ENCODE measurements at regions not wholly inside any gene's neighbourhood (a gene's known extent, or its start where the extent isn't known, plus 50 kb on each side); places are given as distances from the start of the nearest gene placed in this dataset.

DNA sequence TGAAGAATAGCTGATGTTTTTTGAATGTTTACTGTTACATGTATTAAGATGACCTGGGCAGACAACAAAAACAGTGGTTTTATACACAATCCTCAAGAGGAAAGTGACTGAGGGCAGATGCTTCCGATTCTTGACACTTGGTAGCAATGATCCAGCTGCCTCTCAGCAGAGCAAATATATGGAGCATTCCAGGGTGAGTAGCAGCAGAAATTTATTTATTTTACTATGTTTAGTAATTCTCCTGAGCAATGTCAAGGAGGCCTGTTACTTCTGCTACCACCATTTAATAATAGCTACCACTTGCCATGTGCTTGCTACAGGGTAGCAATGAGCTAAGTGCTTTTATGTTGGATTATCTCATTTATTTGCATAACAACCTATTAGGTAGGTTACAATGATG is 69.1 kb upstream of the NR3C1 start:
- Histone ChIP-seq H3K4me3 (ENCODE audit: low read length) (no peak overlapping the region), H4K20me1 (ENCODE audit: insufficient read depth, low read length) (no peaks in the 10 kb centered on the region), H3K9ac (ENCODE audit: low read length) (no peak overlapping the region), H3K9me3 (ENCODE audit: insufficient read depth, low read length) (no peaks in the 10 kb centered on the region), H3K27me3 (ENCODE audit: low read depth, low read length) (no peaks in the 10 kb centered on the region), H3K79me2 (ENCODE audit: low read length) (no peaks in the 10 kb centered on the region), H3K4me1 (ENCODE audit: low read length) (no peaks in the 10 kb centered on the region), H3K36me3 (replicated peaks; ENCODE audit: low read depth, low read length) (no peaks in the 10 kb centered on the region), H3K27ac (ENCODE audit: low read length) (no peak overlapping the region), H3K4me2 (ENCODE audit: low read length) (no peak overlapping the region), H2AFZ (ENCODE audit: low read depth, low read length) (no peak overlapping the region)
- TF ChIP-seq, protein P1, sequence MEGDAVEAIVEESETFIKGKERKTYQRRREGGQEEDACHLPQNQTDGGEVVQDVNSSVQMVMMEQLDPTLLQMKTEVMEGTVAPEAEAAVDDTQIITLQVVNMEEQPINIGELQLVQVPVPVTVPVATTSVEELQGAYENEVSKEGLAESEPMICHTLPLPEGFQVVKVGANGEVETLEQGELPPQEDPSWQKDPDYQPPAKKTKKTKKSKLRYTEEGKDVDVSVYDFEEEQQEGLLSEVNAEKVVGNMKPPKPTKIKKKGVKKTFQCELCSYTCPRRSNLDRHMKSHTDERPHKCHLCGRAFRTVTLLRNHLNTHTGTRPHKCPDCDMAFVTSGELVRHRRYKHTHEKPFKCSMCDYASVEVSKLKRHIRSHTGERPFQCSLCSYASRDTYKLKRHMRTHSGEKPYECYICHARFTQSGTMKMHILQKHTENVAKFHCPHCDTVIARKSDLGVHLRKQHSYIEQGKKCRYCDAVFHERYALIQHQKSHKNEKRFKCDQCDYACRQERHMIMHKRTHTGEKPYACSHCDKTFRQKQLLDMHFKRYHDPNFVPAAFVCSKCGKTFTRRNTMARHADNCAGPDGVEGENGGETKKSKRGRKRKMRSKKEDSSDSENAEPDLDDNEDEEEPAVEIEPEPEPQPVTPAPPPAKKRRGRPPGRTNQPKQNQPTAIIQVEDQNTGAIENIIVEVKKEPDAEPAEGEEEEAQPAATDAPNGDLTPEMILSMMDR (IDR thresholded peaks at IDR 0.05; ENCODE audit: low read depth, low read length): no peak
- no peak for TF ChIP-seq EZH2phosphoT487 (IDR thresholded peaks at IDR 0.05; ENCODE audit: low read depth)

- Histone ChIP-seq H3K27ac (ENCODE audit: low read length) (no peak overlapping the region), H2AFZ (ENCODE audit: low read depth, low read length) (no peak overlapping the region), H3K4me1 (ENCODE audit: low read length) (no peaks in the 10 kb centered on the region), H3K4me2 (ENCODE audit: low read length) (no peak overlapping the region), H3K36me3 (replicated peaks; ENCODE audit: low read depth, low read length) (no peaks in the 10 kb centered on the region), H3K27me3 (ENCODE audit: low read depth, low read length) (no peaks in the 10 kb centered on the region), H4K20me1 (ENCODE audit: insufficient read depth, low read length) (no peaks in the 10 kb centered on the region), H3K79me2 (ENCODE audit: low read length) (no peaks in the 10 kb centered on the region), H3K9ac (ENCODE audit: low read length) (no peak overlapping the region), H3K4me3 (ENCODE audit: low read length) (no peak overlapping the region), H3K9me3 (ENCODE audit: insufficient read depth, low read length) (no peaks in the 10 kb centered on the region)
- TF ChIP-seq, protein P1 (IDR thresholded peaks at IDR 0.05; ENCODE audit: low read depth, low read length): no peak
- no peak for TF ChIP-seq EZH2phosphoT487 (IDR thresholded peaks at IDR 0.05; ENCODE audit: low read depth)
Measured at GRCh38 chr5:143471666-143472464, 68.4 kb upstream of the NR3C1 start.

DNA sequence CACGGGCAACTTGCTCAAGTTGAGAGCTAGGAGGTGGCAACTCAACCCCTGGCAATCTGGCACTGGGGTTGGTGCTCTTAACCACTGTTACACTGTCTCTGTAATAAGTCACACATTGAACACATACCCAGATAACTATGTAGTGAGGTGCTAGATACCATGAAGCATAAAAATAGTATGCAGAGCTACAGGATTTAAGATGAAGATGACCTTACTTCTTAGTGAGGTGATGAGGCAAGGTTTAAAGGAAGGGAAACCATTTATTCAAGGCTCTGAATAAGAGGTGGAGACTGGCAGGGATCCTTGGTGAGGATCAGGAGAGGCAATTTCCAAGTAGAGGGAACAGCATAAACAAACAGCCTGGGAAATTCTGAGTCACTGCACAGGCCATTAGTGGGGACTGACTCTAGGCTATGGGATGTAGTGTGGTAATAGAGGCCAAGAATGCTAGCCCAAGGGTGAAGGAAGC is 67.6 kb upstream of the NR3C1 start:
- H3K4me2 ChIP-seq (ENCODE audit: low read length): no peak overlapping the region
- no peaks in the 10 kb centered on the region for H4K20me1 ChIP-seq (ENCODE audit: insufficient read depth, low read length)
- H3K4me3 ChIP-seq (ENCODE audit: low read length): no peak overlapping the region
- no peak overlapping the region for H3K27ac ChIP-seq (ENCODE audit: low read length)
- no peaks in the 10 kb centered on the region for H3K36me3 ChIP-seq (replicated peaks; ENCODE audit: low read depth, low read length)
- H3K79me2 ChIP-seq (ENCODE audit: low read length): no peaks in the 10 kb centered on the region
- TF ChIP-seq, protein P1 (IDR thresholded peaks at IDR 0.05; ENCODE audit: low read depth, low read length): no peak
- no peak for TF ChIP-seq EZH2phosphoT487 (IDR thresholded peaks at IDR 0.05; ENCODE audit: low read depth)
- no peaks in the 10 kb centered on the region for H3K9me3 ChIP-seq (ENCODE audit: insufficient read depth, low read length)
- no peaks in the 10 kb centered on the region for H3K4me1 ChIP-seq (ENCODE audit: low read length)
- no peaks in the 10 kb centered on the region for H3K27me3 ChIP-seq (ENCODE audit: low read depth, low read length)
- H2AFZ ChIP-seq (ENCODE audit: low read depth, low read length): no peak overlapping the region
- no peak overlapping the region for H3K9ac ChIP-seq (ENCODE audit: low read length)

GRCh38 chr5:143470120-143470519 is 66.6 kb upstream of the NR3C1 start:
- Histone ChIP-seq H3K4me2 (ENCODE audit: low read length) (no peak overlapping the region), H3K4me3 (ENCODE audit: low read length) (no peak overlapping the region), H2AFZ (ENCODE audit: low read depth, low read length) (no peak overlapping the region), H3K27me3 (ENCODE audit: low read depth, low read length) (no peaks in the 10 kb centered on the region), H4K20me1 (ENCODE audit: insufficient read depth, low read length) (no peaks in the 10 kb centered on the region), H3K27ac (ENCODE audit: low read length) (no peak overlapping the region), H3K9me3 (ENCODE audit: insufficient read depth, low read length) (no peaks in the 10 kb centered on the region), H3K36me3 (replicated peaks; ENCODE audit: low read depth, low read length) (no peaks in the 10 kb centered on the region), H3K79me2 (ENCODE audit: low read length) (no peaks in the 10 kb centered on the region), H3K4me1 (ENCODE audit: low read length) (no peaks in the 10 kb centered on the region), H3K9ac (ENCODE audit: low read length) (no peak overlapping the region)
- TF ChIP-seq, protein P1 (IDR thresholded peaks at IDR 0.05; ENCODE audit: low read depth, low read length): no peak
- no peak for TF ChIP-seq EZH2phosphoT487 (IDR thresholded peaks at IDR 0.05; ENCODE audit: low read depth)
